Adrenal gland (tissue), 9 donors: ENCODE measurements at regions not wholly inside any gene's neighbourhood (a gene's known extent, or its start where the extent isn't known, plus 50 kb on each side); places are given as distances from the start of the nearest gene placed in this dataset.

ENCODE experiments used
- DNase-seq, 7 donors: peaks; one replicate each; pipeline ENCODE4 v3.0.0-alpha.2; 2019 to 2020
- H3K27ac ChIP-seq, 5 donors: fragments of 200-600 bp; sonication (generic) in 4 of 5; 1 replicate in 3 of 5; 2 replicates in 2 of 5; pipeline versions ENCODE4 v1.5.1 to v1.8.0; 2016 to 2020; ENCODE audit warnings: mild to moderate bottlenecking in 1 of 5
- H3K27me3 ChIP-seq: fragments of 200-600 bp; 2 replicates; pipeline ENCODE4 v1.8.0; 2021
- H3K36me3 ChIP-seq, 2 donors: fragments of 200-600 bp; replicated peaks in 1 of 2; 1 replicate in 1 of 2; 2 replicates in 1 of 2; pipeline versions ENCODE4 v1.5.1 to v1.8.0; 2018 to 2022
- H3K4me1 ChIP-seq, 2 donors: fragments of 200-600 bp; replicated peaks in 1 of 2; 1 replicate in 1 of 2; 2 replicates in 1 of 2; pipeline versions ENCODE4 v1.5.1 to v1.8.0; 2018 to 2021
- H3K4me3 ChIP-seq, 4 donors: fragments of 200-600 bp; sonication (generic) in 3 of 4; one replicate each; pipeline ENCODE4 v1.5.1; 2016 to 2018
- H3K9me3 ChIP-seq, 3 donors: fragments of 200-600 bp; sonication (generic) in 1 of 3; replicated peaks in 1 of 3; 1 replicate in 2 of 3; 2 replicates in 1 of 3; pipeline versions ENCODE4 v1.5.1 to v1.8.0; 2016 to 2021
- POLR2A ChIP-seq, 2 donors: fragments of 450-650 bp; IDR thresholded peaks; one replicate each; pipeline ENCODE4 v1.6.1; 2017; ENCODE audit warnings: antibody characterized with exemption in 2 of 2, mild to moderate bottlenecking in 2 of 2, moderate library complexity in 1 of 2
- WGBS, 4 donors: extraction: QIAGEN DNeasy Blood & Tissue Kit in 2 of 4; methylation state at CpG; one replicate each; pipeline versions ENCODE4 v1.1.5 to v1.1.7; 2013 to 2017; 5-methylcytosine and 5-hydroxymethylcytosine counted together
- intact Hi-C, 2 donors: fragments of 100-400 bp; cut with DNase I; formaldehyde crosslinking; loops; one replicate each; pipeline versions ENCODE4 v1.14.1 to v1.15.0; 2022 to 2023
- TF ChIP-seq, protein P1 (sequence below), 6 experiments: fragments of 450-650 bp in 4 of 6; fragments of 200-600 bp in 2 of 6; sonication (generic) in 1 of 6; IDR thresholded peaks; 1 replicate in 5 of 6; 2 replicates in 1 of 6; pipeline versions ENCODE4 v1.5.1 to v1.8.0; 2016 to 2021; ENCODE audit warnings: antibody characterized with exemption in 6 of 6, mild to moderate bottlenecking in 2 of 6, moderate library complexity in 1 of 6
- donor health status: healthy with polysubstance abuse.
- donor health status: Bipolar disorder and iron deficiency.
- donor health status: DM: yes; HTN: yes; CAD: no.
- donor health status: DM: no; HTN: no; CAD: no.
- donor health status: DM: no; HTN: no; CAD: no.

DNA sequence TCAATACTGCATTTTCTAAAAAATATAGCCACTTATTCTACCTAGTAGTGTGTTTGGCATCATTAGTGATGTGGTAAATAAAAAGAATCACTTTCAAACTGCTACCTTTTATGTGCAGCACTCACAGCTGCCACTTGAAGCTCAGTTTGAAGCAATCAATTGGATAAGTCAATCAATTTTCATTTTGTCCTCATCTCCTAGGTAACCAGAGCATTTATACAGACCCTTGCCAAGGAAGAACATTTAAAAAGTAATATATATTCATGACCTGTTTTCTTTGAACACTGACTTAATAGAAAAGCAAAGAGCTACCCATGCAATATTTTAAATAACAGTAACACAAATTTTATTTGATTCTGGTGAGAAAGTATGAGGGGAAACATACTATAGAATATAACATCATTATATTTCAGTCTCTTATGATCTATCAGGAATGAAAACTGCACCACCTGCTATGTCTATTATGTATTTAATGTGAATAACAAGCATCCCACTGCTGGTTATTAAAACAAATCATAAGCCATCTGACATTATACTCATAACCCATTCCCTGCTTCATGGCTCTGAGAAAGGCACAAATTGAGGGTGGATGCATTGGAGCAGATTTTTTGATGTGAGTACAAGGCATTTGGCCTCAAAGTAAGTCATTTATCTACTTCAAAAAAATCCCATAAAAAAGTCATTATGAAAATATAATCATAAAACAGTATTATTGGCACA is 168.4 kb upstream of the C21orf91 start:
- intact Hi-C loops, result no loop called here
- H3K27ac ChIP-seq, result no peak overlapping the region
- no peak for DNase-seq
- no peak overlapping the region for H3K4me3 ChIP-seq
- no peaks in the 10 kb centered on the region for H3K9me3 ChIP-seq
- no peak for TF ChIP-seq POLR2A (IDR thresholded peaks at IDR 0.05)
- TF ChIP-seq, protein P1, sequence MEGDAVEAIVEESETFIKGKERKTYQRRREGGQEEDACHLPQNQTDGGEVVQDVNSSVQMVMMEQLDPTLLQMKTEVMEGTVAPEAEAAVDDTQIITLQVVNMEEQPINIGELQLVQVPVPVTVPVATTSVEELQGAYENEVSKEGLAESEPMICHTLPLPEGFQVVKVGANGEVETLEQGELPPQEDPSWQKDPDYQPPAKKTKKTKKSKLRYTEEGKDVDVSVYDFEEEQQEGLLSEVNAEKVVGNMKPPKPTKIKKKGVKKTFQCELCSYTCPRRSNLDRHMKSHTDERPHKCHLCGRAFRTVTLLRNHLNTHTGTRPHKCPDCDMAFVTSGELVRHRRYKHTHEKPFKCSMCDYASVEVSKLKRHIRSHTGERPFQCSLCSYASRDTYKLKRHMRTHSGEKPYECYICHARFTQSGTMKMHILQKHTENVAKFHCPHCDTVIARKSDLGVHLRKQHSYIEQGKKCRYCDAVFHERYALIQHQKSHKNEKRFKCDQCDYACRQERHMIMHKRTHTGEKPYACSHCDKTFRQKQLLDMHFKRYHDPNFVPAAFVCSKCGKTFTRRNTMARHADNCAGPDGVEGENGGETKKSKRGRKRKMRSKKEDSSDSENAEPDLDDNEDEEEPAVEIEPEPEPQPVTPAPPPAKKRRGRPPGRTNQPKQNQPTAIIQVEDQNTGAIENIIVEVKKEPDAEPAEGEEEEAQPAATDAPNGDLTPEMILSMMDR (IDR thresholded peaks at IDR 0.05), result no peak
- no peaks in the 10 kb centered on the region for H3K36me3 ChIP-seq
- no peaks in the 10 kb centered on the region for H3K4me1 ChIP-seq
- H3K27me3 ChIP-seq, result no peaks in the 10 kb centered on the region

DNA sequence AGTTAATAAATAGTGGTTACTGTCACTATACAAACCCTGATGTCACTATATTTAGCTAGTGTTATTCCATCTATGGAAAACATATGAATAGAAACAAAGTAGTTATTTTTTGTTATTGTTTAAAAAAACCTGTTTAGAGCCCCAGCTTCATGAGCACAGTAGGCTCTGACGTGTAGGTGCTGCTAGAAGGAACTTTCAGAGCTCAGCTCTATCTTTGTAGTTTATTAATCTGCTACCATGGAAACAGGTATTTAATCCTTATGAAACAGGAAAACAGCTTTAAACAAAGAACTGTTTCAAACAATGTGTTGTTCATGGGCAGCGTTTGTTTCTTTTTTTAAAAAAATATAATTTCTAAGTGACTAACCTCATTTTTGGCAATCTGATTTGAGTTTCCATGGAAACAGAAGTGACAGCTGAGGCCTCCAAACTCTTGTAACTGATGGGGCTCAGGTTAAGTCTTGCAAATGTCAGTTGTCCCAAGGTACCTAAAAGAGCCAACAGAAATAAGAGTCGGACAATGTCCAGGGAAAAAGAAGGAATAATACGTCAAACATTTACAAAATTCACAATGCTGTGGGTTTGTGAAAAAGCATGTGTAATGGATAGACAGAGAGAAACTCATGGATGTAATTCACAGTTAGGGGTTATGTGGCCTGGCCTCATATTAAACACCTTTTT is 162.0 kb upstream of the C21orf91 start:
- intact Hi-C loops, result no loop called here
- H3K27me3 ChIP-seq, result no peaks in the 10 kb centered on the region
- no peak for TF ChIP-seq POLR2A (IDR thresholded peaks at IDR 0.05)
- TF ChIP-seq, protein P1 (IDR thresholded peaks at IDR 0.05), result no peak
- H3K27ac ChIP-seq, result no peak overlapping the region
- no peaks in the 10 kb centered on the region for H3K36me3 ChIP-seq
- DNase-seq, result no peak
- no peak overlapping the region for H3K4me3 ChIP-seq
- 64 to 76% (median 71%) methylated on average over 4 of the region's 4 CpGs for WGBS, 4 donors
- peaks cover 4 to 10% of the 10 kb centered on the region in 2 donors for H3K4me1 ChIP-seq
- no peaks in the 10 kb centered on the region for H3K9me3 ChIP-seq

DNA sequence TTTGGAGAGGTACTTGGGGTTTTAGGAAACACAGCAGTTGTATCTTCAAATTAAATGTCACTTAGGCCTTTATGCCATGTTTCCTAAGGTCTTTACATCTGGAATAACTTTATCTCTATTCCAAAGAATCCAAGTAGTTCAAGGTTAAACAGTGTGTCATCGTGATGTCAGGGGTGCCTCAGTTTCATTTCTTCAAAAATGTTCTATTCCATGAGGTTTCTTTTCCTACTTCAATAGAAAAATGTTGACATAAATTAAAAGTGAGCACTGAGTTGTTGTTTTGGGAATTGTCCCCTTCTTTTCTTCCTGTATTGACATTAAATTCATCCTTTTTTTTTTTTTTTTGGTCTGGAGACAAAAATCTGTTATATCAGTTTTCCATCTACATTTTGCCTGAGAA is 160.6 kb upstream of the C21orf91 start:
- Histone ChIP-seq H3K9me3 (no peaks in the 10 kb centered on the region), H3K36me3 (no peaks in the 10 kb centered on the region), H3K27me3 (no peaks in the 10 kb centered on the region), H3K27ac (peak overlapping the region in 1 of 5 donors; percentile 4), H3K4me1 (peaks cover 4 to 10% of the 10 kb centered on the region in 2 donors), H3K4me3 (no peak overlapping the region)
- peak in 1 of 7 donors; percentile 1 for DNase-seq
- no peak for TF ChIP-seq POLR2A (IDR thresholded peaks at IDR 0.05)
- TF ChIP-seq, protein P1 (IDR thresholded peaks at IDR 0.05), result no peak
- intact Hi-C loops, result no loop called here
- 23 to 30% (median 24%) methylated on average over 1 of the region's 1 CpG for WGBS, 4 donors

DNA sequence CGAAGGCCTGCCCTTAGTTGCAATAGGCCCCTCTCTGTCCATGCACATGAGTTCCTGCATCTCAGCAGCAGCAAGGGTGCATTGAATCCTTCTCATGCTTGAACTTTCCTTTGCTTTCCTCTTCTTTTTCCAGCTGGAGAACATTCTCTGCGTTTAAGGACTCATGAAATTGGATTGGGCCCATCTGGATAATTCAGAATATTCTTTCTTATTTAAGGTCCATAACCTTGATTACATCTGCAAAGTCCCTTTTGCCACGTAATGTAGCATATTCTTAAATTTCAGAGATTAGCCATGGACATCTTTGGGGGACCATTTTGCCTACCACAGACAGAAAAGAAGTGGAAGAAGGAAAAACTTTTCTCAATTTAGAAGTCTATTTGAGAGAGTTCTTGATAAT is 159.7 kb upstream of the C21orf91 start:
- 86 to 93% (median 91%) methylated on average over 3 of the region's 3 CpGs for WGBS, 4 donors

More for the DNA sequence above, 159.7 kb upstream of the C21orf91 start:
- intact Hi-C loops, result no loop called here
- Histone ChIP-seq H3K36me3 (no peaks in the 10 kb centered on the region), H3K4me3 (no peak overlapping the region), H3K27me3 (no peaks in the 10 kb centered on the region), H3K9me3 (no peaks in the 10 kb centered on the region), H3K27ac (no peak overlapping the region), H3K4me1 (peaks cover 4 to 10% of the 10 kb centered on the region in 2 donors)
- no peak for TF ChIP-seq POLR2A (IDR thresholded peaks at IDR 0.05)
- TF ChIP-seq, protein P1 (IDR thresholded peaks at IDR 0.05), result no peak
- DNase-seq, result no peak
